GM10248 (cell line): ENCODE measurements at regions not wholly inside any gene's neighbourhood (a gene's known extent, or its start where the extent isn't known, plus 50 kb on each side); places are given as distances from the start of the nearest gene placed in this dataset.

Experiments used
- CTCF ChIA-PET: fragments of 300-600 bp; sonication (Branson Sonifier 250); formaldehyde crosslinking; extraction: SDS; loops from one replicate; lab custom pipeline; 2021; ENCODE audit warnings: antibody characterized with exemption; lab: Yijun Ruan, JAX
- POLR2A ChIA-PET: fragments of 350-650 bp; sonication (Branson Sonifier 250); formaldehyde crosslinking; extraction: SDS; loops from one replicate; lab custom pipeline; 2020; ENCODE audit warnings: antibody characterized with exemption; lab: Yijun Ruan, JAX
- DNase-seq: peaks from one replicate; pipeline ENCODE4 v3.0.0; 2012; ENCODE audit errors: extremely low spot score
- CTCF ChIP-seq: IDR thresholded peaks from 2 replicates; pipeline ENCODE4 v1.5.1; 2012; ENCODE audit warnings: mild to moderate bottlenecking, low read depth; ENCODE audit errors: extremely low read depth, missing control alignments, control extremely low read depth

DNA sequence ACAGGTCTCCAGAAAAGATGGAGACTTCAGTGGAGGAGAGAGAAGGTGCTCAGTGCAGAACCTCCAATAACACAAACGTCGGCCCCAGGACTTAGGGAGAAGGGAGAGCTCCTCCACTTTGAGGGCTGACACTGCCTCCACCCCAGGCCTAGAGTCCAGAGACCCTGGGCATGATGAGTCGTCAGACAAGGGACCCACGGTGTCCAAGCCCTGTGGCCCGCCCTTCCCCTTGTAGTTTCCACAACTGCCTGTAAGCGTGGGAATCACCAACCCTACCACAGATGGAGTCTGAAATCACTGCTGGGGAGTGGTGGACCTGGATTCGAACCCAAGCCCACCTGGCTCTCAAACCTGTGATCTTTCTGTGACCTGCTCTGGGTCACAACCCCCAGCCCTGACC lies 281.1 kb downstream of the NPHP4 start:
- DNase-seq: no peak
- ChIA-PET CTCF (no interaction called here), POLR2A (no interaction called here)
- TF ChIP-seq CTCF: no peak

GRCh38 chr1:5709976-5710375 lies 282.2 kb downstream of the NPHP4 start:
- POLR2A ChIA-PET: no interaction called here
- DNase-seq: no peak
- CTCF ChIA-PET: no interaction called here
- TF ChIP-seq CTCF: no peak

DNA sequence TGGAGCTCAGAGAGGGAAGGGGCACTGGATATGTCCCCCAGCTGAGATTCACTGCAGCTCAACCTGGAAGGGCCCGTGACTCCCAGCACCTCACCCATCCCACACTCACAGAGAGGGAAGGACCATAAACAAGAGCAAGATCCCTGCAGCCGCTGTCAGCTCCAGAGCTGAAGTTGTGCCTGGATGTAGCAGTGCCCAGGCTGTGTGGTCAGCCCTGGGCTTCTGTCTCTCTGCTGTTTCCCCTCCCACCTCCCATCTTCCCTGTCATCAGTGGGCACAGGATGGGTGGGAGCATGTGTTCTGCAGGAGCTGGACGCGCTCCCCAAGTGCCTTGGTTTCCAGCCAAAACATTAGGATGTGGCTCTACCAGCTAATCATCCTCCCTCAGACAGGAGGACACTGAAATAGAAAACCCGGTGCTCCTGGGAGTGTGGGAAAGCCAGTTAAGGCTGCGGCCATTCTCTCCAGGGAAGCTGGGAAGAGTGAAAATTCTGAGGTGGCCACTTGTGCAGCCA lies 282.7 kb downstream of the NPHP4 start:
- no peak for DNase-seq
- CTCF ChIA-PET: no interaction called here
- TF ChIP-seq CTCF: no peak
- POLR2A ChIA-PET: no interaction called here

DNA sequence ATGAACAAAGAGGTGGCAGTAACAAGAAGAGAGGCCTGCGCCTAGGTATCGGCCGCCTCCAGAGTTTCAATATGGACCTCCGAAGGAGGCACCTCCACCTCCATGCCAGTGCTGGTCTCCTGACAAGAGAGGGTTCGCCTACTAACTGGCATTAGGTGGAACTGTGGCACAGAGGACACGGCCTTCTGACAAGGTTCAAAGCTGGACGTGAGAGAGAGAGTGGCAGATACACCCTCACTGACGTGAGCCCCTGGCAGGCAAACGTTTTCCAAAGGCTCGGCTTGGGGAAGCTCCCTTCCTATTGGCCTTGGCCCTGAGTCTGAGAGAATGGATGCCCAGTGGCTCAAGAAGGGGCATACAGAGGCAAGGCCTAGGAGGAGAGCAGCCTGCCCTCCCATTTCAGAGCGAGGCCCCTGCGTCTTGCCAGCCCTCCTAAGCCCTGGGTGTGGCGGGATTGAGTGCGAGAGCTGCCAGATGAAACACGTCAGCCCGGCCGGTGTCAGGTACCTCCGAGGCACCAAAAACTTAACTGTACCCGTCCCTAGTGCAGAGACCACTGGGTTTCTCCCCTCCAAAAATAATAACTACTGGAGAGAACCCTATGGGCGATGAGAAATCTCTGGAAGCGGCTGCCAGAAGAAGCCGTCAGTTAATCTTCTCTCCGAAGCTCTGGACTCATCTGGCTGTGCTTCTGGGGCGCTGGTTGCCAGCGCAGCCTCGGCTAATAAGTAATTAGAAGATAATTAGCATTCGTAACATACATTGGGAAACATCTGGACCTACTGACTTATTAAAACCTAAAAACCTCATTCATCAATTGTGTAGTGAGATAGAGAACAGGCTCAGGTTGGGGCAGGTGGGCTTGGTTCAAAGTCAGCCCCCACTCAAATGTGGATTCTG lies 283.6 kb downstream of the NPHP4 start:
- ChIA-PET CTCF (no interaction called here), POLR2A (no interaction called here)
- no peak for DNase-seq
- no peak for TF ChIP-seq CTCF

- ChIA-PET POLR2A (no interaction called here), CTCF (interaction anchor here (1.3 kb wide), 1 partner anchor 38 kb away, joined by 3 read pairs; no protein-coding TSS in a partner anchor)
- no peak for DNase-seq
- TF ChIP-seq CTCF: no peak
These were observed 284.5 kb downstream of the NPHP4 start for GRCh38 chr1:5707566-5708345.

DNA sequence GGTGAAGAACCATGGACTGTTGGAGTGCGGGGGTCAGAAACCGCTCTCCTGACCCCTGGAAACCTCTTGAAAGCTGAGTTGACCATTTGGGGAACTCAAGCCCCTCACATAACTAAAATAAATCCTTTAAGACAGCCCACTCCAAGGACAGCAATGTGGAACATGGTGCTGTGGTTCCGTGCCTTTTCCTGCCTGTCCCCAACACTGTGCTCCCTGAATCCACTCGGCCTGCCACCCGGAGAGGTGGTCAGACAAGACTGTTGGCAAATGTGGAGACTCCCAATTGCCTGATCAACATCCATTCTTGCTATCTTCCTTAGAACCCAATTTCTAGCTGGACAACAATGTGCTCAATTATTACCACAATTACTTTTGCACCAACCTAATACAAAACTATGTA lies 286.0 kb downstream of the NPHP4 start:
- ChIA-PET CTCF (no interaction called here), POLR2A (no interaction called here)
- no peak for TF ChIP-seq CTCF
- DNase-seq: no peak
